ENCODE measurements at regions not wholly inside any gene's neighbourhood (a gene's known extent, or its start where the extent isn't known, plus 50 kb on each side); places are given as distances from the start of the nearest gene placed in this dataset.

GRCh38 chr9:13590996-13591395, 311.5 kb upstream of the MPDZ start:
- TF ChIP-seq SP1 (IDR thresholded peaks at IDR 0.05) (no peak), FOXA1 (IDR thresholded peaks at IDR 0.05) (no peak), ELF4 (IDR thresholded peaks at IDR 0.05) (no peak), BHLHE40 (IDR thresholded peaks at IDR 0.05; ENCODE audit: borderline replicate concordance) (no peak), SUZ12 (IDR thresholded peaks at IDR 0.05) (no peak), NFRKB (IDR thresholded peaks at IDR 0.05) (no peak), HDGF (IDR thresholded peaks at IDR 0.05; ENCODE audit: borderline replicate concordance) (no peak), ARNT (IDR thresholded peaks at IDR 0.05) (no peak), FOXK2 (IDR thresholded peaks at IDR 0.05) (no peak), FOXM1 (IDR thresholded peaks at IDR 0.05; ENCODE audit: borderline replicate concordance) (no peak), ZNF384 (IDR thresholded peaks at IDR 0.05) (no peak), L3MBTL2 (conservative IDR thresholded peaks at IDR 0.05) (no peak)

Measured in HEK293T (cell line).